ENCODE measurements at regions not wholly inside any gene's neighbourhood (a gene's known extent, or its start where the extent isn't known, plus 50 kb on each side); places are given as distances from the start of the nearest gene placed in this dataset.

DNA sequence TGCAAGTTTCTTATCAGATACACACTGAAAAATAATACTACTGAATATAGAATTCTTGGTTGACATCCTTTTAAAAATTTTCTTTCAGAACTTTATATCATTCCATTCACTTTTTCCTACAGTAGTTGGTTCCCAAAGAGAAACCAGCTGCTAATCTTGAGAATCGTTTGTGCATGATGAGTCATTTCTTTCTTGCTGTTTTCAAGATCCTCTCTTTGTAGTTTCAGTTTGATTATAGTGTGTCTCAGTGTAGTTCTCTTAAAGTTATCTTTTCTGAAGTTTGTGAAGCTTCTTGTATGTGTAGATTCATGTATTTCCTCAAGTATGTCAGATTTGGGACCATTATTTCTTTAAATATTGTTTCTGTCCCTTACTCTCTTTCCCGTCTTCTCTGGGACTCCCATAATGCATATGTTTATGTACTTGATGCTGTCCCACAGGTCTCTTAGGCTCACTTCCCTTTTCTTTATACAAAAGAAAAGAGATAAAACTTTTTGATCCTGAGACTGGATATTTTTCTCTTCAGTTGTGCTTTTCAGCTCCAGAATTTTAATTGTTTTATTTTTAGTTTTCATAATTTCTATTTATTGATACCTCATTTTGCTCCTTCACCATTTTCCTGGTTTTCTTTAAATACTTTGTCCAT is 801.0 kb downstream of the TDRD15 start:
- TF ChIP-seq, protein P1, sequence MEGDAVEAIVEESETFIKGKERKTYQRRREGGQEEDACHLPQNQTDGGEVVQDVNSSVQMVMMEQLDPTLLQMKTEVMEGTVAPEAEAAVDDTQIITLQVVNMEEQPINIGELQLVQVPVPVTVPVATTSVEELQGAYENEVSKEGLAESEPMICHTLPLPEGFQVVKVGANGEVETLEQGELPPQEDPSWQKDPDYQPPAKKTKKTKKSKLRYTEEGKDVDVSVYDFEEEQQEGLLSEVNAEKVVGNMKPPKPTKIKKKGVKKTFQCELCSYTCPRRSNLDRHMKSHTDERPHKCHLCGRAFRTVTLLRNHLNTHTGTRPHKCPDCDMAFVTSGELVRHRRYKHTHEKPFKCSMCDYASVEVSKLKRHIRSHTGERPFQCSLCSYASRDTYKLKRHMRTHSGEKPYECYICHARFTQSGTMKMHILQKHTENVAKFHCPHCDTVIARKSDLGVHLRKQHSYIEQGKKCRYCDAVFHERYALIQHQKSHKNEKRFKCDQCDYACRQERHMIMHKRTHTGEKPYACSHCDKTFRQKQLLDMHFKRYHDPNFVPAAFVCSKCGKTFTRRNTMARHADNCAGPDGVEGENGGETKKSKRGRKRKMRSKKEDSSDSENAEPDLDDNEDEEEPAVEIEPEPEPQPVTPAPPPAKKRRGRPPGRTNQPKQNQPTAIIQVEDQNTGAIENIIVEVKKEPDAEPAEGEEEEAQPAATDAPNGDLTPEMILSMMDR (conservative IDR thresholded peaks at IDR 0.05; ENCODE audit: low read depth, low read length) = no peak
- TF ChIP-seq MAFK (IDR thresholded peaks at IDR 0.05; ENCODE audit: low read depth, low read length) (no peak), POLR2A (IDR thresholded peaks at IDR 0.05; ENCODE audit: low read depth, low read length) (no peak), MAZ (IDR thresholded peaks at IDR 0.05; ENCODE audit: borderline replicate concordance, low read depth, low read length) (no peak), RFX5 (IDR thresholded peaks at IDR 0.05; ENCODE audit: low read depth, low read length) (no peak), RCOR1 (IDR thresholded peaks at IDR 0.05; ENCODE audit: insufficient replicate concordance, low read length) (no peak)
- TF ChIP-seq, protein P2, sequence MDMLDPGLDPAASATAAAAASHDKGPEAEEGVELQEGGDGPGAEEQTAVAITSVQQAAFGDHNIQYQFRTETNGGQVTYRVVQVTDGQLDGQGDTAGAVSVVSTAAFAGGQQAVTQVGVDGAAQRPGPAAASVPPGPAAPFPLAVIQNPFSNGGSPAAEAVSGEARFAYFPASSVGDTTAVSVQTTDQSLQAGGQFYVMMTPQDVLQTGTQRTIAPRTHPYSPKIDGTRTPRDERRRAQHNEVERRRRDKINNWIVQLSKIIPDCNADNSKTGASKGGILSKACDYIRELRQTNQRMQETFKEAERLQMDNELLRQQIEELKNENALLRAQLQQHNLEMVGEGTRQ (IDR thresholded peaks at IDR 0.05; ENCODE audit: low read depth, low read length) = no peak

Data from IMR-90 (cell line).